ENCODE measurements at regions not wholly inside any gene's neighbourhood (a gene's known extent, or its start where the extent isn't known, plus 50 kb on each side); places are given as distances from the start of the nearest gene placed in this dataset.

GRCh38 chr3:107258300-107258699, 118.9 kb upstream of the CCDC54 start:
- DNase-seq (ENCODE audit: low read depth in 2 of 2), result no peak

DNA sequence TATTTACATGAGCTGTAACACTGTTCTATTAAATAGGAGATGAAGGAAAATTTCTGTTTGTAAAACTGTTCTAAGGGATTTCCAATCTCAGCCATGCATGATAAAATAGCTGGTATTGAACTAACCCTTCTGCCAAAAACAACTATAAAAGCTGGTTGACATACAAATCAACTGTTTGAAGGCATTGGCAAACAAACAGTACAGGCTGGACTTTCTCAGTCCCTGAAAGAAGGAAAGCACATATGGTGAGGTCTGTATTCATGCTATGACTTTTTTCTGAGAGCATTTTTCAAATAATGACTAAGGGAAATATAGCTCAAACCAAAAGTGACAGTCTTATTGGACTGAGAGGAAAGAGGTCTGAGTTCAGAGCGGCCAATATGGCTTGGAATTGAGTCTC, 117.0 kb upstream of the CCDC54 start:
- no peak for DNase-seq (ENCODE audit: low read depth in 2 of 2)

GRCh38 chr3:107263269-107264021, 113.8 kb upstream of the CCDC54 start:
- no peak for DNase-seq (ENCODE audit: low read depth in 2 of 2)

GRCh38 chr3:107264888-107265287, 112.4 kb upstream of the CCDC54 start:
- DNase-seq (ENCODE audit: low read depth in 2 of 2), result no peak

DNA sequence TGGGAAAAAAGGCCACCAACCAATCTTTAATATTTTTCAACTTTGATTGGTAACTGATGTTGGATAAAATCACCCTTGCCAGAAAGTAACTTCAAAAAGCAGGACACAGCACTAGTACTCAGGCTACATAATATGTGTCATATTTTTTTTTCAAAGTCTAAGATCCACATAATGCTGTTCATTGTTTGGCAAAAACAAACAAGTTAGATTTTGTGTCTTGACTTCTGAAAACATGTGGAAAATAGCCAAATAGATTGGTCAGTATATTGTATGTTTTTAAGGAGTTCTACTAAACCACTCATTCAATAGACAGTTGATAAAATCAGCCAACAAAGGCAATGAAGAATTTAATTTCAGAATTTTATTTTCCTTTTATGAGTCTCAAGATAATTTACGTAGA, 111.7 kb upstream of the CCDC54 start:
- DNase-seq (ENCODE audit: low read depth in 2 of 2), result no peak

DNA sequence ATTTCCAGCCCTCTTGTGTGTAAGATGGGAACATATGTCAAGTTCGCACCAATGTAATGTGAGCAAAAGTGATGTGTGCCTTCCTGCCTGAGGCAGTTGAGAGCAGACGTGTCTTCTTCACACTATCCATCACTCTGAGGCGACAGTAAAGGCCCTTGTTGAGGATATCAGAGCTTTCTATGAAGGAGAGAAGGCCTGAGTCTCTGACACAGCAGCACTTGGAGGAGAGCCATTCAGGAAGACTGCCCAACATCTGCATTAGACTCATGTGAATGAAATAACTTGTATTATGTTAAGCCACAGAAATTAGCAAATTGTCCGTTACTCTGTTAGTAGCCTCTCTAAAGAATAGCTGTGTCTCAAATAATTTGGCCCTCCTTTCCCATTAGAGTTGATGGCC, 108.8 kb upstream of the CCDC54 start:
- no peak for DNase-seq (ENCODE audit: low read depth in 2 of 2)

DNA sequence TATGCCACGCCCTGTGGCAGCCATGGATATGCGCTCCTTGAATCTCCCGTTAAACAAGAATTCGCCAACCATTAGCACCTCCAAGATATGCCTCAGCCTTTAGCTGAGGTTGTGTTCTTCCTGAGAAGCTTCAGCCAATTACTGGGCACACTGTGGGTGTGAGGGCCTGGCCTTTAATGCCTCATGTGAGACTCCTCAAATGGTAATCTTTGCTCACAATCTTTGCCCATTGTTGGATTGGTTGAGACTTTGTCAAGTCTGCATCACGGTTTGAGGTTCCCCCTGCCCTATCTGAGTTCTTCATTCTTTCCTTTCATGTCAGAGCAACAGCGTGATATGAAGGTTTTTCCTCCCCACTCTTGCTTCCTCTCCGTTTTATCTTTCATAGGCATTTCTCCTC, 108.1 kb upstream of the CCDC54 start:
- no peak for DNase-seq (ENCODE audit: low read depth in 2 of 2)

DNA sequence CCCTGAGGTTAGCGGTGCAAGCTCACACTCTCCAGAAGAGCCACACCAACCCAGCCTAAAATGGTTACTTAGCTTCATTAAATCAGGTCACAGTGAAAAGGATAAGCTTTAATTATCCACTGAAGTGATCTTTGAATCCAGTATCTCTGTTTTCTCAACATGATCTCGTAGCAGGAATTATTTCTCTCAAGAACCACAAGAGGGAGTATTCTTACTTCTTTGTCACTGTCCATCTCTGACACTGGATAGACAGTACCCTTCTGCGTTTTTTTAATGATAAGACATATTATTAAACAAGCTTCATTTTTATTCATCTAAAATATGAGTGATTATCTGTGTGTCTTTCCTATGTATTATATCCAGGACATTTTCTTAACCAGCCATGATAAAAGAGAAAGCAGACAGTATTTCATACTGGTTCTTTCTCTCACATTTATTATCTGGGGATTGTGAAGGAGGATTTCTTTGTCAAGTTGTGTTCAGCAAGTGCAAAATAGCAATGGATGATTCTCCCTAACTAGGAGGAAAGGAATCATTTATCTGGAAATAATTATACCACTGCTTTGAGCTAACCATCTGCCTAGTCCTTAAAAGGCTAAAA, 105.4 kb upstream of the CCDC54 start:
- DNase-seq (ENCODE audit: low read depth in 2 of 2), result peak; percentile 15 to 19

DNA sequence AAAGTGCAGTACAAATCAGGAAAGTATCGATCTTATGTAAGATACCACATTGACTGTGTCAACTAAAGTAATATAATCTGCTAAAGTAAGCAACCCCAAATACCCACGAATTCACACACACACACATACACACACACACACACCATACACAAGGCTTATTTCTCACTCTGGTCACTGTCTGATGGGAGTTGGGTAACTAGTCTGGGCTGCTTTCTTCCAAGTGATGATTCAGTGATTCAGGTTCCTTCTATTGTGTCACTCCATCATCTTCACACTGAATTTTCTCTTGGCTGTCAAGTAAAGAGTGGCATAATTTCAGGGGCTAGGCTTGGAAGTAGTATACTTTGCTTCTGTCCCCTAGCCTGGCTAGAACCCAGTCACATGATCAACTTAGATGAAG, 104.8 kb upstream of the CCDC54 start:
- DNase-seq (ENCODE audit: low read depth in 2 of 2), result no peak

DNA sequence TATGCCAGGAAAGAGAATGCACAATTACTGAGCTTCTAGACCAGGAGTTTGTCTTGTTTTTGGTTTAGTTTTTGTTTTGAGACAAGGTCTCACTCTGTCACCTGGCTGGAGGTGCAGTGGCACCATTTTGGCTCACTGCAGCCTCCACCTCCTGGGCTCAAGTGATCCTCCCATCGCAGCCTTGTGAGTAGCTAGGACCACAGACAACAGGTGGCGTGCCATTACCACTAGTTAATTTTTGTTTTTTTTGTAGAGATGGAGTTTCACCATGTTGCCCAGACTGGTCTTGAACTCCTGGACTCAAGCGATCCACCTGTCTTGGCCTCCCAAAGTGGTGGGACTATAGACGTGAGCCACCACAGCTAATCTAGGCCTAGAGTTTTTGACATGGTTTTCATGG, 104.4 kb upstream of the CCDC54 start:
- no peak for DNase-seq (ENCODE audit: low read depth in 2 of 2)

DNA sequence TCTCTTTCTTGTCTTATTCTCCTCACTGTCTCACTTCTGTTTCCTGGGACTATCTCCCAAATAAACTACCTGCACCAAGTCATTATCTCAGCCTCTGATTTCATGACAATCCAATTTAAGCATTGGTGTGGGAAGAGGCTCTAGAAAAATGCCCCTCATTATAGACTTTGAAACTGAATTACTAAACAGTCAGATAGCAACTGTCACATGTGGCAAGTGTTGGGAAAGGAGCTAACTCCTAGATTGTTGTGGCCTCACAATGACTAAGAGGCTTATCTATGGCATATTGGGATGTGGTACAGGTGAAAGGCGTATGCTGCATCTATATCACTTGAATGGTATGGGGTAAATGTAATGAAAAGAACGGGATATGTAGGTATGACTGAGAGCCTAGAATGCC, 103.5 kb upstream of the CCDC54 start:
- no peak for DNase-seq (ENCODE audit: low read depth in 2 of 2)

- no peak for DNase-seq (ENCODE audit: low read depth in 2 of 2)
Measured at GRCh38 chr3:107275511-107275910, 101.7 kb upstream of the CCDC54 start.

- peak in 1 of 2 experiments; percentile 7 for DNase-seq (ENCODE audit: low read depth in 2 of 2)
Measured at GRCh38 chr3:107283948-107284347, 93.3 kb upstream of the CCDC54 start.

- no peak for DNase-seq (ENCODE audit: low read depth in 2 of 2)
Measured at GRCh38 chr3:107284612-107285011, 92.6 kb upstream of the CCDC54 start.

DNA sequence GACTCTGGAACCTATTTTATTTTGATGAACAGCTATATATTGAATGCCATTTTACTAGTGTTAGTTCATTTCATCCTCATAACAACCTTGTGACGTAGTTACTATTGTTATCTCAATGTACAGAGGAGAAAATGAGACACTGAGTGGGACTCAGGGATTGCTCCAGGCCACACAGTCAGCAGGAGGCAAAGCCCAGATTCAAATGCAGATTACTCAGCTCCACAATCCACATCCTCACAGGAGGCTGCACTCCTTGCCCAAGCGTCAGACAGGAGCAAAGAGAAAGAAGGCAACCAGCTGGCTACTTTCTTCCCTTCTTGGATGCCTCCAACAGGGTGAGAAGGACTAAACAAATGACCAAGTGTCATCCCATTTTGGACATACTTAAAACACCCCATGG, 92.0 kb upstream of the CCDC54 start:
- DNase-seq (ENCODE audit: low read depth in 2 of 2), result no peak

GRCh38 chr3:107289354-107289753, 87.9 kb upstream of the CCDC54 start:
- no peak for DNase-seq (ENCODE audit: low read depth in 2 of 2)

- no peak for DNase-seq (ENCODE audit: low read depth in 2 of 2)
Measured at GRCh38 chr3:107294117-107294516, 83.1 kb upstream of the CCDC54 start.

DNA sequence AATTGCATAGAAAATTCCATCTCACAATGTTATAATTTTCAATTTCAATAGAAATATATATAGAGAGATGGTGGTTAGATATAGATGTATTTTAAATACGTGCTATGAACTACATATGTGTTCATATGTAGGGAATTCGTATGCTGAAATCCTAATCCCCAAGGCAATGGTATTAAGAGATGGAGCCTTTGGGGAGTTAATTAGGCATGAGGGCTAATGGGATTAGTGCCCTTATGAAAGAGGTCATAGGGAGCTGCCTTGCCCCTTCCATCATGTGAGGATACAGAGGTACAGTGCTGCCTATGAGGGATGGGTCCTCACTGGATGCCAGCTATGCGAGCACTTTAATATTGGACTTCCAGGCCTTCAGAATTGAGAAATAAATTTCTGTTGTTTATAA, 79.6 kb upstream of the CCDC54 start:
- no peak for DNase-seq (ENCODE audit: low read depth in 2 of 2)

DNA sequence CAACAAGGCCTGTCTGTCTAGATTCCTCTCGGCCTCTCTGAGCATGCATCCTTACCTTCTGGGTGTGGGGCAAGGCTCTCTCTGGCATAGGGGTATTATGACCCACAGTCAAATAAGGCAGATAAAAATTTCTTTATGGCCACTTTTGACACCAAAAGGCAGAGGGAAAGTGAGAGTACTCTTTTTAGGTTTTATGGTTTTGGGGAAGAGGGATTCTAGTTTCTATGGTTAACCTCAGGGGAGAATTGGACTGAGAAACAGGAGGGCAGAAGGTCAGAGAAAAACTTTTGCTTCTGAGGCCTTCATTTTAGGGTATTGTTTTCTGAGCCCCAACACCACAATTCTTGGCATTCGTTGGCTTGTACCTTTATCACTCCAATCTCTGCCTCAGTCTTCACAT, 70.0 kb upstream of the CCDC54 start:
- no peak for DNase-seq (ENCODE audit: low read depth in 2 of 2)

DNA sequence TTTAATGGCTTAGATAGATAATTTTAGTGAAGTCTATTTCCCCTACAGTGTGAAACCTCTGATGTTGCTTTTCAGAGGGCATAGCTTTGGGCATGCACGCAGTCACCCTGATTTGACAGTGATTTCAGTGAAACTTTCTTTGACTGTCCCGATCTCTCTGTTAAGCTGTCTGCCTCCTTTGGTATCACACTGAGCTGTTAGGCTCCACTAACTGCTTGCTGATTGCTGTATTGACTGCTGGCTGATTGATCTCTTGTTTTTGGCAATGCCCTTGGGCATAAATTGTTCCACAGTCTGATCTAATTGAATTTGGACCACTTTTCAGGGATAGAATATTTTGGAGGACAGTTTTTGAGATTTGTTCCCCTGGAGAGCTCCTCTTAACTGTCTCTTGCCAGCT, 68.5 kb upstream of the CCDC54 start:
- no peak for DNase-seq (ENCODE audit: low read depth in 2 of 2)

GRCh38 chr3:107309312-107309711, 67.9 kb upstream of the CCDC54 start:
- DNase-seq (ENCODE audit: low read depth in 2 of 2), result no peak

- no peak for DNase-seq (ENCODE audit: low read depth in 2 of 2)
Measured at GRCh38 chr3:107313711-107314110, 63.5 kb upstream of the CCDC54 start.

DNA sequence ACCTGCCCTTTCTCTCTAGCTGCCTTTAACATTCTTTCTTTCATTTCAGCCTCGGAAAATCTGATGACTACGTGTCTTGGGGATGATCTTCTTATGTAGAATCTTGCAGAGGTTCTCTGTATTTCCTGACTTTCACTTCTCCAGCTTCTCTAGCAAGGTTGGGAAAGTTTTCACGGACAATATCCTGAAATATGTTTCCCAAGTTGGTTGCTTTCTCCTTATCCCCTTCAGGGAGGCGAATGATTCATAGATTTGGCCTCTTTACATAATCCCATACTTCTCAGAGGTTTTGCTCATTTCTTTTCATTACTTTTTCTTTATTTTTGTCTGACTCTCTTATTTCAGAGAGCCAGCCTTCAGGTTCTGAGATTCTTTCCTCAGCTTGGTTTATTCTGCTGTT, 62.1 kb upstream of the CCDC54 start:
- peak; percentile 3 to 6 for DNase-seq (ENCODE audit: low read depth in 2 of 2)

DNA sequence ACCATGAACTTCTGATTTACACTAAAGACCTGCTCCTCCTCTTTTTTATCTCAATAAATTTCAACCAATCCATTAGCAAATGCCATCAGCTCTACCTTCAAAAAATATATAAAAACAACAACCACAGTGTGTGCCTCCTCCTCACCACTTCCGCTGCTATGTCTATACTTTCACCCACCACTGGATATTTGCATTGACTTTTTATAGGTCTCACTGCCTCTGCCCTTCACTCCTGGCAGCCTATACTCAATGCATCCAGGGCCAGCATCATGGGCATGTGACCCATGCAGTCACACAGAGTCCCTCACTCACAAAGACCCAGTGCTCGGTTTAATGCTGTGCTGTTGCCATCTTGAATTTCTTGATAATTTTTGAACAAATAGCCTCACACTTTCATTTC, 53.5 kb upstream of the CCDC54 start:
- DNase-seq (ENCODE audit: low read depth in 2 of 2), result no peak

Data from fibroblast of skin of left quadriceps (primary cell).